ENCODE measurements at regions not wholly inside any gene's neighbourhood (a gene's known extent, or its start where the extent isn't known, plus 50 kb on each side); places are given as distances from the start of the nearest gene placed in this dataset.
A peak's percentile ranks its signal among the peaks of the same experiment; 100 is the strongest.

- peak; percentile 58 for DNase-seq (ENCODE audit: low read depth)
Measured at GRCh38 chr4:96946552-96946951, 1106.7 kb downstream of the PDHA2 start.

GRCh38 chr4:96952610-96953009, 1112.7 kb downstream of the PDHA2 start:
- no peak for DNase-seq (ENCODE audit: low read depth)

GRCh38 chr4:96955226-96955625, 1115.3 kb downstream of the PDHA2 start:
- no peak for DNase-seq (ENCODE audit: low read depth)

- no peak for DNase-seq (ENCODE audit: low read depth)
Measured at GRCh38 chr4:96955691-96956090, 1115.8 kb downstream of the PDHA2 start.

- no peak for DNase-seq (ENCODE audit: low read depth)
Measured at GRCh38 chr4:96969455-96969854, 1129.6 kb downstream of the PDHA2 start.

GRCh38 chr4:96972920-96973319, 1133.0 kb downstream of the PDHA2 start:
- no peak for DNase-seq (ENCODE audit: low read depth)

- DNase-seq (ENCODE audit: low read depth): no peak
Measured at GRCh38 chr4:96974295-96974694, 1134.4 kb downstream of the PDHA2 start.

GRCh38 chr4:96983830-96984229, 1143.9 kb downstream of the PDHA2 start:
- DNase-seq (ENCODE audit: low read depth): peak; percentile 55

GRCh38 chr4:96986816-96987215, 1146.9 kb downstream of the PDHA2 start:
- DNase-seq (ENCODE audit: low read depth): no peak

- no peak for DNase-seq (ENCODE audit: low read depth)
Measured at GRCh38 chr4:96991083-96991482, 1151.2 kb downstream of the PDHA2 start.

- no peak for DNase-seq (ENCODE audit: low read depth)
Measured at GRCh38 chr4:96992443-96992842, 1150.8 kb downstream of the STPG2 start.

GRCh38 chr4:96993560-96993959, 1149.7 kb downstream of the STPG2 start:
- no peak for DNase-seq (ENCODE audit: low read depth)

- DNase-seq (ENCODE audit: low read depth): no peak
Measured at GRCh38 chr4:97003715-97004114, 1139.6 kb downstream of the STPG2 start.

GRCh38 chr4:97013309-97013708, 1130.0 kb downstream of the STPG2 start:
- no peak for DNase-seq (ENCODE audit: low read depth)

- no peak for DNase-seq (ENCODE audit: low read depth)
Measured at GRCh38 chr4:97013711-97014110, 1129.6 kb downstream of the STPG2 start.

- DNase-seq (ENCODE audit: low read depth): no peak
Measured at GRCh38 chr4:97015301-97015700, 1128.0 kb downstream of the STPG2 start.

GRCh38 chr4:97016186-97016907, 1126.9 kb downstream of the STPG2 start:
- peak; percentile 16 for DNase-seq (ENCODE audit: low read depth)

- DNase-seq (ENCODE audit: low read depth): no peak
Measured at GRCh38 chr4:97027728-97028410, 1115.4 kb downstream of the STPG2 start.

GRCh38 chr4:97028785-97029184, 1114.5 kb downstream of the STPG2 start:
- no peak for DNase-seq (ENCODE audit: low read depth)

- peak; percentile 51 for DNase-seq (ENCODE audit: low read depth)
Measured at GRCh38 chr4:97037411-97038145, 1105.7 kb downstream of the STPG2 start.

- no peak for DNase-seq (ENCODE audit: low read depth)
Measured at GRCh38 chr4:97038146-97038516, 1105.1 kb downstream of the STPG2 start.

- no peak for DNase-seq (ENCODE audit: low read depth)
Measured at GRCh38 chr4:97072666-97073065, 1070.6 kb downstream of the STPG2 start.

- DNase-seq (ENCODE audit: low read depth): peak; percentile 69
Measured at GRCh38 chr4:97073194-97073593, 1070.1 kb downstream of the STPG2 start.

All from LHCN-M2 (cell line).